Ovary (tissue), 3 donors: ENCODE measurements at regions not wholly inside any gene's neighbourhood (a gene's known extent, or its start where the extent isn't known, plus 50 kb on each side); places are given as distances from the start of the nearest gene placed in this dataset.

ENCODE experiments used
- CTCF ChIP-seq, 3 donors: fragments of 450-650 bp in 2 of 3; fragments of 200-600 bp in 1 of 3; IDR thresholded peaks; one replicate each; pipeline versions ENCODE4 v1.5.1 to v1.8.0; 2016 to 2022; ENCODE audit warnings: antibody characterized with exemption in 3 of 3, mild to moderate bottlenecking in 1 of 3
- EP300 ChIP-seq: sonication (generic); formaldehyde crosslinking; IDR thresholded peaks from one replicate; pipeline ENCODE4 v1.6.1; 2017; ENCODE audit warnings: antibody characterized with exemption
- POLR2A ChIP-seq: fragments of 450-650 bp; IDR thresholded peaks from one replicate; pipeline ENCODE4 v1.6.1; 2017; ENCODE audit warnings: antibody characterized with exemption, mild to moderate bottlenecking, moderate library complexity
- donor health status: DM: no; HTN: no; CAD: no.

- TF ChIP-seq POLR2A, result no peak
- no peak for TF ChIP-seq CTCF (IDR thresholded peaks at IDR 0.05)
- no peak for TF ChIP-seq EP300
These were observed 122.9 kb upstream of the GATA6 start for GRCh38 chr18:22046473-22046872.
